A549 (cell line): ENCODE measurements at regions not wholly inside any gene's neighbourhood (a gene's known extent, or its start where the extent isn't known, plus 50 kb on each side); places are given as distances from the start of the nearest gene placed in this dataset.
A peak's percentile ranks its signal among the peaks of the same experiment; 100 is the strongest.

Source experiments
- ATAC-seq, 2 experiments: fragments of 200-7000 bp in 1 of 2; fragments of >200 bp in 1 of 2; cut with Nextera tagmentation in 1 of 2; cut with Tn5 transposase in 1 of 2; 3 replicates each; pipeline versions ENCODE4 v1.8.0 to v1.9.1; 2018 to 2020; ENCODE audit warnings: mild to moderate bottlenecking in 1 of 2, moderate library complexity in 1 of 2
- CTCF ChIA-PET: fragments of 300-600 bp; sonication (Branson Sonifier 250); formaldehyde crosslinking; extraction: SDS; loops from one replicate; lab custom pipeline; 2021; ENCODE audit warnings: antibody characterized with exemption, inconsistent platforms; lab: Yijun Ruan, JAX
- POLR2A ChIA-PET: fragments of 350-600 bp; formaldehyde crosslinking; extraction: SDS; loops from one replicate; lab custom pipeline; 2021; ENCODE audit warnings: antibody characterized with exemption, inconsistent platforms; lab: Yijun Ruan, JAX
- DNase-seq, 2 experiments: peaks; one replicate each; pipeline versions ENCODE4 v3.0.0 to v3.0.0-alpha.2; 2011 to 2016; ENCODE audit warnings: low read depth in 1 of 2, low spot score in 1 of 2
- FAIRE-seq: peaks from 2 replicates; lab custom pipeline; 2011; peaks lifted over from hg19 to GRCh38; lab: Jason Lieb, UNC
- H3K27ac ChIP-seq, 2 experiments: fragments of >200 bp; sonication (Bioruptor Twin); formaldehyde crosslinking; 3 replicates each; pipeline ENCODE4 v1.5.1; 2016 to 2017
- H3K4me1 ChIP-seq: fragments of >200 bp; sonication (Bioruptor Twin); formaldehyde crosslinking; 3 replicates; pipeline ENCODE4 v1.6.1; 2016
- H3K4me2 ChIP-seq: fragments of >200 bp; sonication (Bioruptor Twin); formaldehyde crosslinking; 3 replicates; pipeline ENCODE4 v1.6.1; 2016
- H3K4me3 ChIP-seq: fragments of >200 bp; sonication (Bioruptor Twin); formaldehyde crosslinking; 3 replicates; pipeline ENCODE4 v1.5.1; 2016
- H3K9me3 ChIP-seq: fragments of >200 bp; sonication (Bioruptor Twin); formaldehyde crosslinking; 3 replicates; pipeline ENCODE4 v1.6.1; 2016
- CBX2 ChIP-seq: fragments of 200-600 bp; sonication (generic); IDR thresholded peaks from 2 replicates; pipeline ENCODE4 v1.6.1; 2016; ENCODE audit warnings: low read depth, mild to moderate bottlenecking, borderline replicate concordance
- CHD2 ChIP-seq: fragments of 150-350 bp; IDR thresholded peaks from 2 replicates; pipeline ENCODE4 v1.6.1; 2014; ENCODE audit warnings: low read length; ENCODE audit not compliant: partially characterized antibody
- CHD4 ChIP-seq: fragments of 200-600 bp; sonication (generic); IDR thresholded peaks from 2 replicates; pipeline ENCODE4 v1.6.1; 2016; ENCODE audit warnings: antibody characterized with exemption, mild to moderate bottlenecking, borderline replicate concordance
- EP300 ChIP-seq, 2 experiments: fragments of >200 bp; sonication (Bioruptor Twin); formaldehyde crosslinking; IDR thresholded peaks; 2 replicates in 1 of 2; 3 replicates in 1 of 2; pipeline ENCODE4 v1.6.1; 2016 to 2017
- ESRRA ChIP-seq: fragments of 150-350 bp; IDR thresholded peaks from 2 replicates; pipeline ENCODE4 v1.6.1; 2014; ENCODE audit warnings: mild to moderate bottlenecking, low read length, borderline replicate concordance
- FOXS1 ChIP-seq: fragments of 250-450 bp; sonication (Bioruptor Pico); IDR thresholded peaks from 2 replicates; pipeline ENCODE4 v1.5.0; 2020; ENCODE audit warnings: mild to moderate bottlenecking, moderate library complexity
- GATA3 ChIP-seq: IDR thresholded peaks from 2 replicates; pipeline ENCODE4 v1.6.1; 2012; ENCODE audit warnings: borderline replicate concordance
- HDAC2 ChIP-seq: fragments of 200-600 bp; sonication (generic); IDR thresholded peaks from 2 replicates; pipeline ENCODE4 v1.6.1; 2016
- HEYL ChIP-seq: fragments of 250-450 bp; sonication (Bioruptor Pico); IDR thresholded peaks from 2 replicates; pipeline ENCODE4 v1.8.0; 2021; ENCODE audit warnings: mild to moderate bottlenecking, moderate library complexity
- HOXA7 ChIP-seq: fragments of 250-450 bp; sonication (Bioruptor Pico); IDR thresholded peaks from 2 replicates; pipeline ENCODE4 v1.5.0; 2020; ENCODE audit warnings: mild to moderate bottlenecking, moderate library complexity
- JUN ChIP-seq, 2 experiments: fragments of >200 bp; sonication (Bioruptor Twin); formaldehyde crosslinking; IDR thresholded peaks; 2 replicates in 1 of 2; 3 replicates in 1 of 2; pipeline ENCODE4 v1.6.1; 2016 to 2017
- JUNB ChIP-seq: fragments of >200 bp; sonication (Bioruptor Twin); formaldehyde crosslinking; IDR thresholded peaks from 2 replicates; pipeline ENCODE4 v1.6.1; 2016
- MAFK ChIP-seq: fragments of 450-650 bp; IDR thresholded peaks from 2 replicates; pipeline ENCODE4 v1.6.1; 2014; ENCODE audit not compliant: partially characterized antibody
- MAZ ChIP-seq: fragments of 150-350 bp; IDR thresholded peaks from 2 replicates; pipeline ENCODE4 v1.6.1; 2014; ENCODE audit warnings: antibody characterized with exemption, low read depth, low read length, borderline replicate concordance
- NFE2L2 ChIP-seq: fragments of 150-350 bp; conservative IDR thresholded peaks from 2 replicates; pipeline ENCODE4 v1.6.1; 2014; ENCODE audit warnings: low read length
- NR3C1 ChIP-seq: fragments of >200 bp; sonication (Bioruptor Twin); formaldehyde crosslinking; IDR thresholded peaks from 3 replicates; pipeline ENCODE4 v1.6.1; 2017
- POLR2AphosphoS2 ChIP-seq: conservative IDR thresholded peaks from 2 replicates; pipeline ENCODE4 v1.6.1; 2012; ENCODE audit warnings: low read length, improper control_type of control experiment, inconsistent platforms
- RARB ChIP-seq: fragments of 250-450 bp; sonication (Bioruptor Pico); IDR thresholded peaks from 2 replicates; pipeline ENCODE4 v1.8.0; 2021; ENCODE audit warnings: mild to moderate bottlenecking, moderate library complexity
- RCOR1 ChIP-seq: fragments of 150-350 bp; IDR thresholded peaks from 2 replicates; pipeline ENCODE4 v1.6.1; 2014; ENCODE audit warnings: antibody characterized with exemption, low read length, low read depth
- RFX5 ChIP-seq: fragments of 450-650 bp; IDR thresholded peaks from 2 replicates; pipeline ENCODE4 v1.7.1; 2014; ENCODE audit warnings: antibody characterized with exemption, mild to moderate bottlenecking, moderate library complexity
- RNF2 ChIP-seq: fragments of 200-600 bp; sonication (generic); IDR thresholded peaks from 2 replicates; pipeline ENCODE4 v1.6.1; 2016; ENCODE audit warnings: low read depth, mild to moderate bottlenecking, antibody characterized with exemption, moderate library complexity, borderline replicate concordance
- SMC3 ChIP-seq: fragments of >200 bp; sonication (Bioruptor Twin); formaldehyde crosslinking; IDR thresholded peaks from 3 replicates; pipeline ENCODE4 v1.6.1; 2018; ENCODE audit warnings: inconsistent platforms
- TFCP2L1 ChIP-seq: fragments of 250-450 bp; sonication (Bioruptor Pico); IDR thresholded peaks from 2 replicates; pipeline ENCODE4 v1.5.0; 2021; ENCODE audit warnings: mild to moderate bottlenecking
- TP53 ChIP-seq: fragments of 250-450 bp; sonication (Bioruptor Pico); IDR thresholded peaks from 2 replicates; pipeline ENCODE4 v1.5.0; 2021; ENCODE audit warnings: mild to moderate bottlenecking, moderate library complexity
- ZFP36 ChIP-seq: fragments of 450-650 bp; IDR thresholded peaks from 2 replicates; pipeline ENCODE4 v1.6.1; 2014; ENCODE audit warnings: borderline replicate concordance; ENCODE audit not compliant: partially characterized antibody
- ZNF302 ChIP-seq: fragments of 250-450 bp; sonication (Bioruptor Pico); IDR thresholded peaks from 2 replicates; pipeline ENCODE4 v1.9.0; 2021; ENCODE audit warnings: inconsistent platforms, mild to moderate bottlenecking, moderate library complexity
- WGBS: methylation state at CpG from one replicate; pipeline ENCODE4 v1.1.6; 2017; ENCODE audit errors: missing lambda C conversion rate; 5-methylcytosine and 5-hydroxymethylcytosine counted together
- TF ChIP-seq, protein P1 (sequence below): fragments of >200 bp; sonication (Bioruptor Twin); formaldehyde crosslinking; IDR thresholded peaks from 2 replicates; pipeline ENCODE4 v1.6.1; 2016
- TF ChIP-seq, protein P2 (sequence below): fragments of 450-650 bp; IDR thresholded peaks from 2 replicates; pipeline ENCODE4 v1.6.1; 2014; ENCODE audit warnings: antibody characterized with exemption
- TF ChIP-seq, protein P3 (sequence below): fragments of >200 bp; sonication (Bioruptor Twin); formaldehyde crosslinking; IDR thresholded peaks from 3 replicates; pipeline ENCODE4 v1.5.1; 2016
- TF ChIP-seq, protein P4 (sequence below): fragments of 250-450 bp; sonication (Bioruptor Pico); IDR thresholded peaks from 2 replicates; pipeline ENCODE4 v1.5.0; 2021; ENCODE audit warnings: mild to moderate bottlenecking, moderate library complexity, borderline replicate concordance
- TF ChIP-seq, protein P5 (sequence below): IDR thresholded peaks from 2 replicates; pipeline ENCODE4 v1.6.1; 2012
- TF ChIP-seq, protein P6 (sequence below): fragments of >200 bp; sonication (Bioruptor Twin); formaldehyde crosslinking; IDR thresholded peaks from 3 replicates; pipeline ENCODE4 v1.6.1; 2016

DNA sequence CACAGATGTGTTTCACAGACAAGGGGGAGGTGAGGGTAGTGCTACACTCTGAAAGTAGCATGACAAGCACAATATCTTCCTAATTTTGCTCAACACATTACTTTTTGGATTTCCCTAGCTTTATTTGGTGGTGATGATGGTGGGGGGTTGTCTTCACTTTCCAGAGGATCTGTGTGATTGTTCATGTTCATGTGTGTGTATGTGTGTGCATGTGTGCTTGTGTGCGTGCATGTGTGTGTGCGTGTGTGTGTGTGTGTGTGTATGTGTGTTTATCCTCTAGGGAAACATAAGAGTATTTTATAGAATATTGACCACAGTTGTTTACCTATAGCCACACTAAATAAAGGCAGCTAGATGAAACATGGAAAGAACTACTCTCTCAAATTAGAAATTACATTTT, 183.8 kb upstream of the EYA4 start:
- ChIA-PET POLR2A (no interaction called here), CTCF (no interaction called here)
- 93% methylated on average over 2 of the region's 2 CpGs for WGBS

DNA sequence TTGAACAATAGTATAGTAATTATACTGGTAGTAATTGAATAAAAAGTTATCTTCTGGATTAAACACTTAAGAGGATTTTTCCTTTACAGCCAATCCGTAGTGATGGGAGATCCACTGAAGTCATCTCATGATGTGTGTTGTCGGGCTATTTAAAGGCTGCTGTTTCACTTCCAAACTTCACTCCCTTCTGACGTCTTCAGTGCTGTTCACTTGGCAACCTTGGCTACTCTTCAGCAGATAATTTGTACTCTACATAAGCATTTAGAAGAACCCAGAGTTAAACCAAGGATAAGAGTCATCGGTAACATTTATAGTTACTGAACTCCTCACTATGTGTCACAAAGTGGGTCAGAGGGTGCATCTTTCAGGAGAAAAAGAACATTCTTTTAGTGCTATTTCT, 179.1 kb upstream of the EYA4 start:
- ATAC-seq (no peak), FAIRE-seq (no peak), DNase-seq (peak in 1 of 2 experiments; percentile 1)
- no peak overlapping the region for H3K4me2 ChIP-seq
- ChIA-PET CTCF (no interaction called here), POLR2A (no interaction called here)
- WGBS: 67% methylated on average over 4 of the region's 4 CpGs
- H3K9me3 ChIP-seq: no peaks in the 10 kb centered on the region
- no peak overlapping the region for H3K4me3 ChIP-seq
- no peak overlapping the region for H3K27ac ChIP-seq
- no peaks in the 10 kb centered on the region for H3K4me1 ChIP-seq
- TF ChIP-seq RFX5 (no peak), MAZ (no peak), EP300 (IDR thresholded peaks at IDR 0.05) (no peak), RCOR1 (no peak), NFE2L2 (no peak), HDAC2 (no peak), CHD2 (no peak), HOXA7 (CRISPR knock-in tag) (no peak), RARB (CRISPR knock-in tag) (no peak), TP53 (no peak), SMC3 (no peak), ZFP36 (no peak), TFCP2L1 (no peak), JUN (IDR thresholded peaks at IDR 0.05) (no peak), FOXS1 (CRISPR knock-in tag) (no peak), CHD4 (no peak), JUNB (no peak)
- TF ChIP-seq, protein P1, sequence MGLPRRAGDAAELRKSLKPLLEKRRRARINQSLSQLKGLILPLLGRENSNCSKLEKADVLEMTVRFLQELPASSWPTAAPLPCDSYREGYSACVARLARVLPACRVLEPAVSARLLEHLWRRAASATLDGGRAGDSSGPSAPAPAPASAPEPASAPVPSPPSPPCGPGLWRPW: no peak
- TF ChIP-seq, protein P2, sequence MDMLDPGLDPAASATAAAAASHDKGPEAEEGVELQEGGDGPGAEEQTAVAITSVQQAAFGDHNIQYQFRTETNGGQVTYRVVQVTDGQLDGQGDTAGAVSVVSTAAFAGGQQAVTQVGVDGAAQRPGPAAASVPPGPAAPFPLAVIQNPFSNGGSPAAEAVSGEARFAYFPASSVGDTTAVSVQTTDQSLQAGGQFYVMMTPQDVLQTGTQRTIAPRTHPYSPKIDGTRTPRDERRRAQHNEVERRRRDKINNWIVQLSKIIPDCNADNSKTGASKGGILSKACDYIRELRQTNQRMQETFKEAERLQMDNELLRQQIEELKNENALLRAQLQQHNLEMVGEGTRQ: no peak
- TF ChIP-seq, protein P3, sequence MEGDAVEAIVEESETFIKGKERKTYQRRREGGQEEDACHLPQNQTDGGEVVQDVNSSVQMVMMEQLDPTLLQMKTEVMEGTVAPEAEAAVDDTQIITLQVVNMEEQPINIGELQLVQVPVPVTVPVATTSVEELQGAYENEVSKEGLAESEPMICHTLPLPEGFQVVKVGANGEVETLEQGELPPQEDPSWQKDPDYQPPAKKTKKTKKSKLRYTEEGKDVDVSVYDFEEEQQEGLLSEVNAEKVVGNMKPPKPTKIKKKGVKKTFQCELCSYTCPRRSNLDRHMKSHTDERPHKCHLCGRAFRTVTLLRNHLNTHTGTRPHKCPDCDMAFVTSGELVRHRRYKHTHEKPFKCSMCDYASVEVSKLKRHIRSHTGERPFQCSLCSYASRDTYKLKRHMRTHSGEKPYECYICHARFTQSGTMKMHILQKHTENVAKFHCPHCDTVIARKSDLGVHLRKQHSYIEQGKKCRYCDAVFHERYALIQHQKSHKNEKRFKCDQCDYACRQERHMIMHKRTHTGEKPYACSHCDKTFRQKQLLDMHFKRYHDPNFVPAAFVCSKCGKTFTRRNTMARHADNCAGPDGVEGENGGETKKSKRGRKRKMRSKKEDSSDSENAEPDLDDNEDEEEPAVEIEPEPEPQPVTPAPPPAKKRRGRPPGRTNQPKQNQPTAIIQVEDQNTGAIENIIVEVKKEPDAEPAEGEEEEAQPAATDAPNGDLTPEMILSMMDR: no peak
- TF ChIP-seq, all 56 proteins: peak for 0

More for the DNA sequence above, 183.8 kb upstream of the EYA4 start:
- Histone ChIP-seq H3K27ac (no peak overlapping the region), H3K4me2 (no peak overlapping the region), H3K4me3 (no peak overlapping the region), H3K9me3 (no peaks in the 10 kb centered on the region), H3K4me1 (no peaks in the 10 kb centered on the region)
- ATAC-seq (no peak), FAIRE-seq (no peak), DNase-seq (no peak)
- TF ChIP-seq, protein P2: no peak
- TF ChIP-seq HEYL (CRISPR knock-in tag) (no peak), CBX2 (no peak), SMC3 (no peak), NR3C1 (no peak), CHD4 (no peak), RNF2 (no peak), RARB (CRISPR knock-in tag) (no peak), ESRRA (no peak), TP53 (no peak), ZNF302 (CRISPR knock-in tag) (no peak), RFX5 (no peak), HOXA7 (CRISPR knock-in tag) (no peak), POLR2AphosphoS2 (no peak), MAFK (no peak), GATA3 (no peak)
- TF ChIP-seq, protein P4, sequence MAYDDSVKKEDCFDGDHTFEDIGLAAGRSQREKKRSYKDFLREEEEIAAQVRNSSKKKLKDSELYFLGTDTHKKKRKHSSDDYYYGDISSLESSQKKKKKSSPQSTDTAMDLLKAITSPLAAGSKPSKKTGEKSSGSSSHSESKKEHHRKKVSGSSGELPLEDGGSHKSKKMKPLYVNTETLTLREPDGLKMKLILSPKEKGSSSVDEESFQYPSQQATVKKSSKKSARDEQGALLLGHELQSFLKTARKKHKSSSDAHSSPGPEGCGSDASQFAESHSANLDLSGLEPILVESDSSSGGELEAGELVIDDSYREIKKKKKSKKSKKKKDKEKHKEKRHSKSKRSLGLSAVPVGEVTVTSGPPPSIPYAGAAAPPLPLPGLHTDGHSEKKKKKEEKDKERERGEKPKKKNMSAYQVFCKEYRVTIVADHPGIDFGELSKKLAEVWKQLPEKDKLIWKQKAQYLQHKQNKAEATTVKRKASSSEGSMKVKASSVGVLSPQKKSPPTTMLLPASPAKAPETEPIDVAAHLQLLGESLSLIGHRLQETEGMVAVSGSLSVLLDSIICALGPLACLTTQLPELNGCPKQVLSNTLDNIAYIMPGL (CRISPR knock-in tag): no peak
- TF ChIP-seq, protein P5, sequence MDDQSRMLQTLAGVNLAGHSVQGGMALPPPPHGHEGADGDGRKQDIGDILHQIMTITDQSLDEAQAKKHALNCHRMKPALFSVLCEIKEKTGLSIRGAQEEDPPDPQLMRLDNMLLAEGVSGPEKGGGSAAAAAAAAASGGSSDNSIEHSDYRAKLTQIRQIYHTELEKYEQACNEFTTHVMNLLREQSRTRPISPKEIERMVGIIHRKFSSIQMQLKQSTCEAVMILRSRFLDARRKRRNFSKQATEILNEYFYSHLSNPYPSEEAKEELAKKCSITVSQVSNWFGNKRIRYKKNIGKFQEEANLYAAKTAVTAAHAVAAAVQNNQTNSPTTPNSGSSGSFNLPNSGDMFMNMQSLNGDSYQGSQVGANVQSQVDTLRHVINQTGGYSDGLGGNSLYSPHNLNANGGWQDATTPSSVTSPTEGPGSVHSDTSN: no peak
- TF ChIP-seq, protein P6, sequence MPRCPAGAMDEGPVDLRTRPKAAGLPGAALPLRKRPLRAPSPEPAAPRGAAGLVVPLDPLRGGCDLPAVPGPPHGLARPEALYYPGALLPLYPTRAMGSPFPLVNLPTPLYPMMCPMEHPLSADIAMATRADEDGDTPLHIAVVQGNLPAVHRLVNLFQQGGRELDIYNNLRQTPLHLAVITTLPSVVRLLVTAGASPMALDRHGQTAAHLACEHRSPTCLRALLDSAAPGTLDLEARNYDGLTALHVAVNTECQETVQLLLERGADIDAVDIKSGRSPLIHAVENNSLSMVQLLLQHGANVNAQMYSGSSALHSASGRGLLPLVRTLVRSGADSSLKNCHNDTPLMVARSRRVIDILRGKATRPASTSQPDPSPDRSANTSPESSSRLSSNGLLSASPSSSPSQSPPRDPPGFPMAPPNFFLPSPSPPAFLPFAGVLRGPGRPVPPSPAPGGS: no peak
